Liver (tissue), 8 donors: ENCODE measurements at regions not wholly inside any gene's neighbourhood (a gene's known extent, or its start where the extent isn't known, plus 50 kb on each side); places are given as distances from the start of the nearest gene placed in this dataset.

Source experiments
- DNase-seq: peaks from one replicate; pipeline ENCODE4 v3.0.0-alpha.2; 2017; ENCODE audit warnings: low spot score
- H3K27ac ChIP-seq, 2 donors: one replicate each; pipeline ENCODE4 v1.7.0; 2013; ENCODE audit warnings: inconsistent platforms in 2 of 2, low read length in 2 of 2, control low read depth in 1 of 2, low read depth in 1 of 2, mild to moderate bottlenecking in 1 of 2
- H3K27me3 ChIP-seq, 4 donors: one replicate each; pipeline versions ENCODE4 v1.6.1 to v1.7.0; 2013; ENCODE audit warnings: low read length in 3 of 4, inconsistent platforms in 1 of 4, mild to moderate bottlenecking in 1 of 4, moderate library complexity in 1 of 4; ENCODE audit not compliant: control insufficient read depth in 4 of 4, insufficient read depth in 4 of 4
- H3K36me3 ChIP-seq, 4 donors: one replicate each; pipeline versions ENCODE4 v1.6.1 to v1.7.0; 2013; ENCODE audit warnings: low read length in 3 of 4, mild to moderate bottlenecking in 3 of 4, low read depth in 1 of 4, moderate library complexity in 1 of 4; ENCODE audit not compliant: control insufficient read depth in 4 of 4, insufficient read depth in 3 of 4
- H3K4me1 ChIP-seq, 4 donors: one replicate each; pipeline versions ENCODE4 v1.6.1 to v1.7.0; 2013; ENCODE audit warnings: low read length in 3 of 4, mild to moderate bottlenecking in 3 of 4, moderate library complexity in 1 of 4; ENCODE audit not compliant: control insufficient read depth in 4 of 4, insufficient read depth in 4 of 4
- H3K4me3 ChIP-seq, 3 donors: one replicate each; pipeline versions ENCODE4 v1.6.1 to v1.7.0; 2013; ENCODE audit warnings: low read length in 3 of 3, control low read depth in 1 of 3, low read depth in 1 of 3, mild to moderate bottlenecking in 1 of 3
- H3K9ac ChIP-seq, 2 donors: one replicate each; pipeline ENCODE4 v1.7.0; 2013; ENCODE audit warnings: low read length in 2 of 2, mild to moderate bottlenecking in 2 of 2, moderate library complexity in 2 of 2, control low read depth in 1 of 2, low read depth in 1 of 2
- H3K9me3 ChIP-seq, 4 donors: one replicate each; pipeline versions ENCODE4 v1.6.1 to v1.7.0; 2013; ENCODE audit warnings: low read length in 3 of 4; ENCODE audit not compliant: control insufficient read depth in 4 of 4
- ATF3 ChIP-seq: IDR thresholded peaks from 2 replicates; pipeline ENCODE4 v1.6.1; 2016; ENCODE audit warnings: antibody characterized with exemption
- CTCF ChIP-seq: fragments of 150-350 bp; IDR thresholded peaks from 2 replicates; pipeline ENCODE4 v1.5.1; 2017; ENCODE audit warnings: improper control_type of control experiment, low read depth, low read length; ENCODE audit not compliant: missing input control
- EGR1 ChIP-seq, 2 donors: IDR thresholded peaks; 2 replicates each; pipeline ENCODE4 v1.6.1; 2016 to 2018; ENCODE audit warnings: antibody characterized with exemption in 2 of 2, low read depth in 2 of 2
- FOXA1 ChIP-seq: IDR thresholded peaks from 2 replicates; pipeline ENCODE4 v1.6.1; 2016; ENCODE audit warnings: antibody characterized with exemption
- FOXA2 ChIP-seq: IDR thresholded peaks from 2 replicates; pipeline ENCODE4 v1.6.1; 2016; ENCODE audit warnings: antibody characterized with exemption
- GABPA ChIP-seq, 2 donors: IDR thresholded peaks in 1 of 2; conservative IDR thresholded peaks in 1 of 2; 2 replicates each; pipeline ENCODE4 v1.6.1; 2016; ENCODE audit warnings: antibody characterized with exemption in 2 of 2, mild to moderate bottlenecking in 1 of 2, moderate library complexity in 1 of 2
- HNF4A ChIP-seq, 2 donors: conservative IDR thresholded peaks; 2 replicates each; pipeline ENCODE4 v1.6.1; 2016; ENCODE audit warnings: antibody characterized with exemption in 2 of 2, mild to moderate bottlenecking in 2 of 2
- HNF4G ChIP-seq: IDR thresholded peaks from 2 replicates; pipeline ENCODE4 v1.6.1; 2016; ENCODE audit warnings: antibody characterized with exemption
- MAX ChIP-seq: IDR thresholded peaks from 2 replicates; pipeline ENCODE4 v1.6.1; 2016; ENCODE audit warnings: antibody characterized with exemption
- NR2F2 ChIP-seq: IDR thresholded peaks from 2 replicates; pipeline ENCODE4 v1.6.1; 2016; ENCODE audit warnings: antibody characterized with exemption
- RAD21 ChIP-seq, 2 donors: IDR thresholded peaks; 2 replicates each; pipeline ENCODE4 v1.6.1; 2016; ENCODE audit warnings: antibody characterized with exemption in 2 of 2, mild to moderate bottlenecking in 2 of 2
- REST ChIP-seq: IDR thresholded peaks from 2 replicates; pipeline ENCODE4 v1.6.1; 2016; ENCODE audit warnings: antibody characterized with exemption, mild to moderate bottlenecking
- RXRA ChIP-seq, 2 donors: IDR thresholded peaks; 2 replicates each; pipeline ENCODE4 v1.6.1; 2017 to 2018; ENCODE audit warnings: antibody characterized with exemption in 2 of 2, mild to moderate bottlenecking in 1 of 2
- SP1 ChIP-seq: IDR thresholded peaks from 2 replicates; pipeline ENCODE4 v1.6.1; 2018; ENCODE audit warnings: antibody characterized with exemption, mild to moderate bottlenecking
- TAF1 ChIP-seq: conservative IDR thresholded peaks from 2 replicates; pipeline ENCODE4 v1.6.1; 2016; ENCODE audit warnings: antibody characterized with exemption, mild to moderate bottlenecking
- YY1 ChIP-seq: IDR thresholded peaks from 2 replicates; pipeline ENCODE4 v1.6.1; 2016; ENCODE audit warnings: antibody characterized with exemption, mild to moderate bottlenecking
- ZBTB33 ChIP-seq: IDR thresholded peaks from 2 replicates; pipeline ENCODE4 v1.6.1; 2016; ENCODE audit warnings: antibody characterized with exemption
- WGBS: extraction: QIAGEN DNeasy Blood & Tissue Kit; methylation state at CpG from one replicate; pipeline ENCODE4 v1.1.7; 2013; 5-methylcytosine and 5-hydroxymethylcytosine counted together
- donor health status: healthy.
- donor health status: healthy.
- donor health status: healthy.
- donor health status: healthy.
- donor health status: healthy.

DNA sequence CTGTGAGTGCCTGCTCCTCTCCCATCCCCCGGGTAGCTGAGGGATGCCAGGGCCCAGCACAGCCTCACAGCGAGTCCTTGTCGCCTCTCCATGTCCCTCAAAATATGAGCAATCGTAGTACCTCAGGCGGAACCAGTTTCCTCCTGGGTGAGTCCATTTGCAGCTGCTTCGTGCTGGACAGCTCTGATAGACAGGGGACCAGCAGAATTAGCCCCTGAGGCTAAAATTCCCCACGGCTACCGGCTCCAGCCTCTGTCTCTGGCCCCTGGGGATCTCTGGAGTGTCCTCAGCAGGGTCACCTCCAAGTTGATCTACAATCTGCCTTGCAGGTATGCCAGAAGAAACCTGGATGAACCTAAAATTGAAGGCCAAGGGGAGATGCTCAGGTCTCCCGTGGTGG is 115.8 kb upstream of the FBXL7 start:
- TF ChIP-seq YY1, result no peak
- no peak for TF ChIP-seq RXRA (IDR thresholded peaks at IDR 0.05)
- TF ChIP-seq ZBTB33, result no peak
- TF ChIP-seq HNF4A (conservative IDR thresholded peaks at IDR 0.05), result no peak
- TF ChIP-seq RAD21 (IDR thresholded peaks at IDR 0.05), result no peak
- TF ChIP-seq REST, result no peak
- TF ChIP-seq SP1, result no peak
- no peak for TF ChIP-seq GABPA (IDR thresholded peaks at IDR 0.05 in 1 of 2, conservative IDR thresholded peaks at IDR 0.05 in 1 of 2)
- no peak for TF ChIP-seq TAF1
- TF ChIP-seq EGR1 (IDR thresholded peaks at IDR 0.05; ENCODE audit: low read depth in 2 of 2), result no peak
- TF ChIP-seq FOXA2, result no peak
- TF ChIP-seq NR2F2, result no peak
- TF ChIP-seq MAX, result no peak
- TF ChIP-seq ATF3, result no peak
- TF ChIP-seq HNF4G, result no peak
- TF ChIP-seq FOXA1, result no peak
- Histone ChIP-seq H3K9me3 (no peaks in the 10 kb centered on the region), H3K27ac (no peak overlapping the region), H3K4me1 (no peaks in the 10 kb centered on the region), H3K36me3 (no peaks in the 10 kb centered on the region), H3K9ac (no peak overlapping the region), H3K4me3 (no peak overlapping the region), H3K27me3 (no peaks in the 10 kb centered on the region)
- 90% methylated on average over 9 of the region's 9 CpGs for WGBS
- no peak for DNase-seq

DNA sequence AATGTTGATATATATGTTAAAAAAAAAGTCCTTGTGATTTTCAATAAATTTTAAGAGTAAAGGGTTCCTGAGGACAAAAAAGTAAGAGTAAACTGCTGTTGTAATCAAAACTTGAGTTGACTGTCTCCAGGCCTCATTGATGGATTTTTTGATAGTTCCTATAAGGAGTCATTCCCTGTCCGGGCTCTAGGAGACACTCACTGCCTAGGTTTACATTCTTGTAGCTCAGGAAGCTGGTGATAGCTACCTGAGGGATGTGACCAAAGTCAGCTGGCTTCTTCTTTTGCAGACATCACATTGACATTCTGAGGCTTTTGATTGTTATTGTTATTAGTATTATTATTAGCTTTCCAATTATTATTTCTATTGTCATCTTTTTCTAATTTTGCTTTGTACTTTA is 116.5 kb upstream of the FBXL7 start:
- Histone ChIP-seq H3K27me3 (no peaks in the 10 kb centered on the region), H3K9me3 (no peaks in the 10 kb centered on the region), H3K36me3 (no peaks in the 10 kb centered on the region), H3K27ac (no peak overlapping the region), H3K4me3 (no peak overlapping the region), H3K9ac (no peak overlapping the region), H3K4me1 (no peaks in the 10 kb centered on the region)
- no peak for DNase-seq
- TF ChIP-seq RAD21 (IDR thresholded peaks at IDR 0.05), result peak; percentile 63 to 73
- no peak for TF ChIP-seq NR2F2
- peak; percentile 25 for TF ChIP-seq CTCF
- TF ChIP-seq GABPA (IDR thresholded peaks at IDR 0.05 in 1 of 2, conservative IDR thresholded peaks at IDR 0.05 in 1 of 2), result no peak
- WGBS, result 70% methylated on average over 1 of the region's 1 CpG
